ENCODE measurements at regions not wholly inside any gene's neighbourhood (a gene's known extent, or its start where the extent isn't known, plus 50 kb on each side); places are given as distances from the start of the nearest gene placed in this dataset.

GRCh38 chr2:54402350-54402749, 53.8 kb upstream of the SPTBN1 start (continued):
- no peak for TF ChIP-seq ZNF274 (CRISPR knock-in tag; IDR thresholded peaks at IDR 0.05)
- no peak for TF ChIP-seq HOXA7 (CRISPR knock-in tag; IDR thresholded peaks at IDR 0.05)
- no peak for TF ChIP-seq ATF4 (CRISPR knock-in tag; IDR thresholded peaks at IDR 0.05)
- TF ChIP-seq SSRP1 (CRISPR knock-in tag; IDR thresholded peaks at IDR 0.05), result no peak
- TF ChIP-seq SKI (IDR thresholded peaks at IDR 0.05; ENCODE audit: partially characterized antibody), result no peak
- no peak for TF ChIP-seq ETV6 (CRISPR knock-in tag; conservative IDR thresholded peaks at IDR 0.05)
- TF ChIP-seq ZNF543 (CRISPR knock-in tag; IDR thresholded peaks at IDR 0.05), result no peak
- TF ChIP-seq ZNF101 (CRISPR knock-in tag; IDR thresholded peaks at IDR 0.05; ENCODE audit: borderline replicate concordance, low read depth), result no peak
- no peak for TF ChIP-seq ZFP36 (IDR thresholded peaks at IDR 0.05; ENCODE audit: borderline replicate concordance, low read depth, low read length, partially characterized antibody)
- no peak for TF ChIP-seq SRSF9 (IDR thresholded peaks at IDR 0.05; ENCODE audit: borderline replicate concordance, insufficient read depth, low read depth, low read length, poor library complexity, severe bottlenecking)
- no peak for TF ChIP-seq NFE2L1 (CRISPR knock-in tag; IDR thresholded peaks at IDR 0.05; ENCODE audit: borderline replicate concordance)
- TF ChIP-seq ZSCAN21 (CRISPR knock-in tag; IDR thresholded peaks at IDR 0.05; ENCODE audit: borderline replicate concordance), result no peak
- no peak for TF ChIP-seq HES4 (CRISPR knock-in tag; IDR thresholded peaks at IDR 0.05; ENCODE audit: borderline replicate concordance)
- TF ChIP-seq ZNF615 (CRISPR knock-in tag; IDR thresholded peaks at IDR 0.05; ENCODE audit: borderline replicate concordance), result no peak
- no peak for TF ChIP-seq ZNF558 (CRISPR knock-in tag; IDR thresholded peaks at IDR 0.05; ENCODE audit: borderline replicate concordance)
- no peak for TF ChIP-seq PRDM15 (CRISPR knock-in tag; IDR thresholded peaks at IDR 0.05)
- no peak for TF ChIP-seq TEAD2 (CRISPR knock-in tag; IDR thresholded peaks at IDR 0.05)
- TF ChIP-seq ZBTB7A (CRISPR knock-in tag; IDR thresholded peaks at IDR 0.05), result no peak
- no peak for TF ChIP-seq MZF1 (CRISPR knock-in tag; IDR thresholded peaks at IDR 0.05; ENCODE audit: borderline replicate concordance)
- TF ChIP-seq SAP130 (CRISPR knock-in tag; IDR thresholded peaks at IDR 0.05; ENCODE audit: low read depth), result peak; percentile 47
- no peak for TF ChIP-seq RNF2 (conservative IDR thresholded peaks at IDR 0.05; ENCODE audit: low read depth)
- no peak for TF ChIP-seq E2F1 (CRISPR knock-in tag; IDR thresholded peaks at IDR 0.05)
- no peak for TF ChIP-seq FOXO1 (CRISPR knock-in tag; IDR thresholded peaks at IDR 0.05)

Data from HepG2 (cell line).